Liver (tissue), 8 donors: ENCODE measurements at regions not wholly inside any gene's neighbourhood (a gene's known extent, or its start where the extent isn't known, plus 50 kb on each side); places are given as distances from the start of the nearest gene placed in this dataset.

ENCODE experiments used
- DNase-seq: peaks from one replicate; pipeline ENCODE4 v3.0.0-alpha.2; 2017; ENCODE audit warnings: low spot score
- H3K27ac ChIP-seq, 2 donors: one replicate each; pipeline ENCODE4 v1.7.0; 2013; ENCODE audit warnings: inconsistent platforms in 2 of 2, low read length in 2 of 2, control low read depth in 1 of 2, low read depth in 1 of 2, mild to moderate bottlenecking in 1 of 2
- H3K27me3 ChIP-seq, 4 donors: one replicate each; pipeline versions ENCODE4 v1.6.1 to v1.7.0; 2013; ENCODE audit warnings: low read length in 3 of 4, inconsistent platforms in 1 of 4, mild to moderate bottlenecking in 1 of 4, moderate library complexity in 1 of 4; ENCODE audit not compliant: control insufficient read depth in 4 of 4, insufficient read depth in 4 of 4
- H3K36me3 ChIP-seq, 4 donors: one replicate each; pipeline versions ENCODE4 v1.6.1 to v1.7.0; 2013; ENCODE audit warnings: low read length in 3 of 4, mild to moderate bottlenecking in 3 of 4, low read depth in 1 of 4, moderate library complexity in 1 of 4; ENCODE audit not compliant: control insufficient read depth in 4 of 4, insufficient read depth in 3 of 4
- H3K4me1 ChIP-seq, 4 donors: one replicate each; pipeline versions ENCODE4 v1.6.1 to v1.7.0; 2013; ENCODE audit warnings: low read length in 3 of 4, mild to moderate bottlenecking in 3 of 4, moderate library complexity in 1 of 4; ENCODE audit not compliant: control insufficient read depth in 4 of 4, insufficient read depth in 4 of 4
- H3K4me3 ChIP-seq, 3 donors: one replicate each; pipeline versions ENCODE4 v1.6.1 to v1.7.0; 2013; ENCODE audit warnings: low read length in 3 of 3, control low read depth in 1 of 3, low read depth in 1 of 3, mild to moderate bottlenecking in 1 of 3
- H3K9ac ChIP-seq, 2 donors: one replicate each; pipeline ENCODE4 v1.7.0; 2013; ENCODE audit warnings: low read length in 2 of 2, mild to moderate bottlenecking in 2 of 2, moderate library complexity in 2 of 2, control low read depth in 1 of 2, low read depth in 1 of 2
- H3K9me3 ChIP-seq, 4 donors: one replicate each; pipeline versions ENCODE4 v1.6.1 to v1.7.0; 2013; ENCODE audit warnings: low read length in 3 of 4; ENCODE audit not compliant: control insufficient read depth in 4 of 4
- FOXA1 ChIP-seq: IDR thresholded peaks from 2 replicates; pipeline ENCODE4 v1.6.1; 2016; ENCODE audit warnings: antibody characterized with exemption
- FOXA2 ChIP-seq: IDR thresholded peaks from 2 replicates; pipeline ENCODE4 v1.6.1; 2016; ENCODE audit warnings: antibody characterized with exemption
- GABPA ChIP-seq, 2 donors: IDR thresholded peaks in 1 of 2; conservative IDR thresholded peaks in 1 of 2; 2 replicates each; pipeline ENCODE4 v1.6.1; 2016; ENCODE audit warnings: antibody characterized with exemption in 2 of 2, mild to moderate bottlenecking in 1 of 2, moderate library complexity in 1 of 2
- HNF4A ChIP-seq, 2 donors: conservative IDR thresholded peaks; 2 replicates each; pipeline ENCODE4 v1.6.1; 2016; ENCODE audit warnings: antibody characterized with exemption in 2 of 2, mild to moderate bottlenecking in 2 of 2
- RAD21 ChIP-seq, 2 donors: IDR thresholded peaks; 2 replicates each; pipeline ENCODE4 v1.6.1; 2016; ENCODE audit warnings: antibody characterized with exemption in 2 of 2, mild to moderate bottlenecking in 2 of 2
- RXRA ChIP-seq, 2 donors: IDR thresholded peaks; 2 replicates each; pipeline ENCODE4 v1.6.1; 2017 to 2018; ENCODE audit warnings: antibody characterized with exemption in 2 of 2, mild to moderate bottlenecking in 1 of 2
- TAF1 ChIP-seq: conservative IDR thresholded peaks from 2 replicates; pipeline ENCODE4 v1.6.1; 2016; ENCODE audit warnings: antibody characterized with exemption, mild to moderate bottlenecking
- YY1 ChIP-seq: IDR thresholded peaks from 2 replicates; pipeline ENCODE4 v1.6.1; 2016; ENCODE audit warnings: antibody characterized with exemption, mild to moderate bottlenecking
- WGBS: extraction: QIAGEN DNeasy Blood & Tissue Kit; methylation state at CpG from one replicate; pipeline ENCODE4 v1.1.7; 2013; 5-methylcytosine and 5-hydroxymethylcytosine counted together
- TF ChIP-seq, protein P1 (sequence below): IDR thresholded peaks from 2 replicates; pipeline ENCODE4 v1.6.1; 2016; ENCODE audit warnings: antibody characterized with exemption, mild to moderate bottlenecking
- TF ChIP-seq, protein P2 (sequence below): fragments of 150-350 bp; IDR thresholded peaks from 2 replicates; pipeline ENCODE4 v1.5.1; 2017; ENCODE audit warnings: improper control_type of control experiment, low read depth, low read length; ENCODE audit not compliant: missing input control
- TF ChIP-seq, protein P3 (sequence below): IDR thresholded peaks from 2 replicates; pipeline ENCODE4 v1.6.1; 2016; ENCODE audit warnings: antibody characterized with exemption
- donor health status: healthy.
- donor health status: healthy.
- donor health status: healthy.
- donor health status: healthy.
- donor health status: healthy.

DNA sequence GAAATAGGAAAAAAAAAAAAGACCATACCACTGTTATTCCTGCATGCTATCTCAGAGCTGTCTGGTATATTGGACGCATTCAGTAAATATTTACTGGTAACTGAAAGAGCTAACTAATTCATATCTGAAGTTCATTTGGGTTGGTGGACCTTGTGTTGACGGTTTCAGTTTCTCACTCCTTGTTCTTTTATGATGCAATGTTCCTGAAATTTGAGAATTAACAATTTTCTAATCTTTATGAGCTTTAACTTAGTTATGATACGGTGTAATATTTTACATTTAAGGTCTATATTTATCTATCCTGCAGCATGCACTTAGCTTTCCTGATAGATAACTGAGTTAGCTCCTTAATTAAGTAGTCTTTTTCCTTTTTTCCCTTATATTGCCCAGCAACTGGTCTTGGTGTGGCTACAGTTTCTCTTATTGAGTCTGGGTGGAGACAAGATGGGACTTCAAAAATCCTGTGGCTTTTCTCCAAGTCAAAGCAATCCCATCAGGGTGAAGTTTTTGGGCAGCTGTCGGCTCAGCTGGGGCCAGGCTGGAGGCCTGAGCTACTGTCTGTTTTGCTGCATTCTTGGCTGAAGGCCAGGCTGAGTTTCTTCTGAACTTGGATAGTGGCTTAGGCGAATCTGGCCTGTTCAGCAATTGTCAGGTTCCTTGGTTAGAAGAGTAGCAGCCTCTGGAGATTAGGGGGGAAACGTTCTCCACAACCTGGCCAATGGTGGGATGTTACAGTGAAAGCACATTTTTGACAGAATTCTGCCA, 78.4 kb upstream of the MEX3C start:
- Histone ChIP-seq H3K27ac (no peak overlapping the region), H3K4me1 (no peaks in the 10 kb centered on the region), H3K9ac (no peak overlapping the region), H3K27me3 (no peaks in the 10 kb centered on the region), H3K36me3 (no peaks in the 10 kb centered on the region), H3K9me3 (no peaks in the 10 kb centered on the region), H3K4me3 (no peak overlapping the region)
- DNase-seq: peak; percentile 40
- TF ChIP-seq, protein P1, sequence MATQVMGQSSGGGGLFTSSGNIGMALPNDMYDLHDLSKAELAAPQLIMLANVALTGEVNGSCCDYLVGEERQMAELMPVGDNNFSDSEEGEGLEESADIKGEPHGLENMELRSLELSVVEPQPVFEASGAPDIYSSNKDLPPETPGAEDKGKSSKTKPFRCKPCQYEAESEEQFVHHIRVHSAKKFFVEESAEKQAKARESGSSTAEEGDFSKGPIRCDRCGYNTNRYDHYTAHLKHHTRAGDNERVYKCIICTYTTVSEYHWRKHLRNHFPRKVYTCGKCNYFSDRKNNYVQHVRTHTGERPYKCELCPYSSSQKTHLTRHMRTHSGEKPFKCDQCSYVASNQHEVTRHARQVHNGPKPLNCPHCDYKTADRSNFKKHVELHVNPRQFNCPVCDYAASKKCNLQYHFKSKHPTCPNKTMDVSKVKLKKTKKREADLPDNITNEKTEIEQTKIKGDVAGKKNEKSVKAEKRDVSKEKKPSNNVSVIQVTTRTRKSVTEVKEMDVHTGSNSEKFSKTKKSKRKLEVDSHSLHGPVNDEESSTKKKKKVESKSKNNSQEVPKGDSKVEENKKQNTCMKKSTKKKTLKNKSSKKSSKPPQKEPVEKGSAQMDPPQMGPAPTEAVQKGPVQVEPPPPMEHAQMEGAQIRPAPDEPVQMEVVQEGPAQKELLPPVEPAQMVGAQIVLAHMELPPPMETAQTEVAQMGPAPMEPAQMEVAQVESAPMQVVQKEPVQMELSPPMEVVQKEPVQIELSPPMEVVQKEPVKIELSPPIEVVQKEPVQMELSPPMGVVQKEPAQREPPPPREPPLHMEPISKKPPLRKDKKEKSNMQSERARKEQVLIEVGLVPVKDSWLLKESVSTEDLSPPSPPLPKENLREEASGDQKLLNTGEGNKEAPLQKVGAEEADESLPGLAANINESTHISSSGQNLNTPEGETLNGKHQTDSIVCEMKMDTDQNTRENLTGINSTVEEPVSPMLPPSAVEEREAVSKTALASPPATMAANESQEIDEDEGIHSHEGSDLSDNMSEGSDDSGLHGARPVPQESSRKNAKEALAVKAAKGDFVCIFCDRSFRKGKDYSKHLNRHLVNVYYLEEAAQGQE: no peak
- 68% methylated on average over 6 of the region's 6 CpGs for WGBS

- Histone ChIP-seq H3K27ac (no peak overlapping the region), H3K9me3 (no peaks in the 10 kb centered on the region), H3K27me3 (no peaks in the 10 kb centered on the region), H3K4me1 (no peaks in the 10 kb centered on the region), H3K36me3 (no peaks in the 10 kb centered on the region), H3K9ac (no peak overlapping the region), H3K4me3 (no peak overlapping the region)
- TF ChIP-seq GABPA (IDR thresholded peaks at IDR 0.05 in 1 of 2, conservative IDR thresholded peaks at IDR 0.05 in 1 of 2) (no peak), RAD21 (IDR thresholded peaks at IDR 0.05) (peak; percentile 56 to 82), YY1 (no peak)
- TF ChIP-seq, protein P2, sequence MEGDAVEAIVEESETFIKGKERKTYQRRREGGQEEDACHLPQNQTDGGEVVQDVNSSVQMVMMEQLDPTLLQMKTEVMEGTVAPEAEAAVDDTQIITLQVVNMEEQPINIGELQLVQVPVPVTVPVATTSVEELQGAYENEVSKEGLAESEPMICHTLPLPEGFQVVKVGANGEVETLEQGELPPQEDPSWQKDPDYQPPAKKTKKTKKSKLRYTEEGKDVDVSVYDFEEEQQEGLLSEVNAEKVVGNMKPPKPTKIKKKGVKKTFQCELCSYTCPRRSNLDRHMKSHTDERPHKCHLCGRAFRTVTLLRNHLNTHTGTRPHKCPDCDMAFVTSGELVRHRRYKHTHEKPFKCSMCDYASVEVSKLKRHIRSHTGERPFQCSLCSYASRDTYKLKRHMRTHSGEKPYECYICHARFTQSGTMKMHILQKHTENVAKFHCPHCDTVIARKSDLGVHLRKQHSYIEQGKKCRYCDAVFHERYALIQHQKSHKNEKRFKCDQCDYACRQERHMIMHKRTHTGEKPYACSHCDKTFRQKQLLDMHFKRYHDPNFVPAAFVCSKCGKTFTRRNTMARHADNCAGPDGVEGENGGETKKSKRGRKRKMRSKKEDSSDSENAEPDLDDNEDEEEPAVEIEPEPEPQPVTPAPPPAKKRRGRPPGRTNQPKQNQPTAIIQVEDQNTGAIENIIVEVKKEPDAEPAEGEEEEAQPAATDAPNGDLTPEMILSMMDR: peak; percentile 39
- peak; percentile 42 for DNase-seq
- 78% methylated on average over 4 of the region's 4 CpGs for WGBS
Observed at GRCh38 chr18:51278045-51278649, 80.7 kb upstream of the MEX3C start.

GRCh38 chr18:51279367-51279984, 82.0 kb upstream of the MEX3C start:
- no peak overlapping the region for H3K9ac ChIP-seq
- H3K4me3 ChIP-seq: no peak overlapping the region
- no peaks in the 10 kb centered on the region for H3K27me3 ChIP-seq
- H3K27ac ChIP-seq: no peak overlapping the region
- H3K36me3 ChIP-seq: no peaks in the 10 kb centered on the region
- no peaks in the 10 kb centered on the region for H3K4me1 ChIP-seq
- WGBS: 79% methylated on average over 2 of the region's 2 CpGs
- no peak for TF ChIP-seq YY1
- no peak for TF ChIP-seq FOXA2
- TF ChIP-seq TAF1: no peak
- TF ChIP-seq FOXA1: no peak
- TF ChIP-seq, protein P3, sequence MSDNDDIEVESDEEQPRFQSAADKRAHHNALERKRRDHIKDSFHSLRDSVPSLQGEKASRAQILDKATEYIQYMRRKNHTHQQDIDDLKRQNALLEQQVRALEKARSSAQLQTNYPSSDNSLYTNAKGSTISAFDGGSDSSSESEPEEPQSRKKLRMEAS: no peak
- TF ChIP-seq, protein P1: no peak
- TF ChIP-seq GABPA (IDR thresholded peaks at IDR 0.05 in 1 of 2, conservative IDR thresholded peaks at IDR 0.05 in 1 of 2): no peak
- peak; percentile 4 to 60 for TF ChIP-seq HNF4A (conservative IDR thresholded peaks at IDR 0.05)
- TF ChIP-seq RXRA (IDR thresholded peaks at IDR 0.05): no peak
- no peaks in the 10 kb centered on the region for H3K9me3 ChIP-seq
- no peak for DNase-seq
